Stimulated activated CD4-positive, alpha-beta T cell treated with anti-CD3 and anti-CD28 coated beads, Interleukin-4, amount 100 ng/mL, for 1 hour (primary cell): ENCODE measurements at regions not wholly inside any gene's neighbourhood (a gene's known extent, or its start where the extent isn't known, plus 50 kb on each side); places are given as distances from the start of the nearest gene placed in this dataset.
"Not testable (repeated sequence)": the region's sequence is repeated elsewhere in the genome, so short reads cannot be mapped to it uniquely, and the experiment has no call there.

Source experiments
- DNase-seq: peaks from one replicate; pipeline ENCODE4 v3.0.0-alpha.2; 2020

GRCh38 chr3:118765636-118766305 lies 268.9 kb downstream of the IGSF11 start:
- no peak for DNase-seq

- no peak for DNase-seq
Observed at GRCh38 chr3:118766306-118766669, 268.4 kb downstream of the IGSF11 start.

- DNase-seq, result no peak
Observed at GRCh38 chr3:118772036-118772435, 262.6 kb downstream of the IGSF11 start.

- DNase-seq, result no peak
Observed at GRCh38 chr3:118772547-118773011, 262.1 kb downstream of the IGSF11 start.

GRCh38 chr3:118775021-118775420 lies 259.6 kb downstream of the IGSF11 start:
- no peak for DNase-seq

- no peak for DNase-seq
Observed at GRCh38 chr3:118778201-118778600, 256.4 kb downstream of the IGSF11 start.

- DNase-seq, result no peak
Observed at GRCh38 chr3:118781232-118781631, 253.4 kb downstream of the IGSF11 start.

GRCh38 chr3:118781839-118782238 lies 252.8 kb downstream of the IGSF11 start:
- DNase-seq, result no peak

GRCh38 chr3:118782755-118783202 lies 251.9 kb downstream of the IGSF11 start:
- no peak for DNase-seq

- no peak for DNase-seq
Observed at GRCh38 chr3:118785415-118785814, 249.2 kb downstream of the IGSF11 start.

GRCh38 chr3:118791246-118791645 lies 243.4 kb downstream of the IGSF11 start:
- DNase-seq, result no peak

- DNase-seq, result no peak
Observed at GRCh38 chr3:118792191-118792590, 242.5 kb downstream of the IGSF11 start.

- DNase-seq, result no peak
Observed at GRCh38 chr3:118793176-118793575, 241.5 kb downstream of the IGSF11 start.

- DNase-seq, result no peak
Observed at GRCh38 chr3:118799303-118799702, 235.3 kb downstream of the IGSF11 start.

- no peak for DNase-seq
Observed at GRCh38 chr3:118801899-118802298, 232.7 kb downstream of the IGSF11 start.

GRCh38 chr3:118802325-118803095 lies 232.1 kb downstream of the IGSF11 start:
- DNase-seq, result no peak

- no peak for DNase-seq
Observed at GRCh38 chr3:118803096-118803476, 231.6 kb downstream of the IGSF11 start.

- no peak for DNase-seq
Observed at GRCh38 chr3:118805007-118805406, 229.6 kb downstream of the IGSF11 start.

GRCh38 chr3:118806423-118806822 lies 228.2 kb downstream of the IGSF11 start:
- DNase-seq, result no peak

- not testable (repeated sequence) for DNase-seq
Observed at GRCh38 chr3:118807349-118807748, 227.3 kb downstream of the IGSF11 start.

GRCh38 chr3:118808723-118809122 lies 225.9 kb downstream of the IGSF11 start:
- no peak for DNase-seq

- DNase-seq, result no peak
Observed at GRCh38 chr3:118809696-118810498, 224.7 kb downstream of the IGSF11 start.

GRCh38 chr3:118810499-118811035 lies 224.1 kb downstream of the IGSF11 start:
- DNase-seq, result no peak
